B cell (primary cell): ENCODE measurements at regions not wholly inside any gene's neighbourhood (a gene's known extent, or its start where the extent isn't known, plus 50 kb on each side); places are given as distances from the start of the nearest gene placed in this dataset.

ENCODE experiments used
- CTCF ChIP-seq: fragments of 200-600 bp; IDR thresholded peaks from one replicate; pipeline ENCODE4 v1.8.0; 2022; ENCODE audit warnings: antibody characterized with exemption, mild to moderate bottlenecking
- EZH2 ChIP-seq: IDR thresholded peaks from 2 replicates; pipeline ENCODE4 v1.6.1; 2012; ENCODE audit warnings: borderline replicate concordance, low read depth, mild to moderate bottlenecking, moderate library complexity, low read length; ENCODE audit not compliant: insufficient read depth, poor library complexity, severe bottlenecking

GRCh38 chr18:68435581-68435980, 279.3 kb downstream of the TMX3 start:
- TF ChIP-seq CTCF (no peak), EZH2 (no peak)
